Activated T-cell treated with anti-CD3 and anti-CD28 coated beads for 1 hour (primary cell): ENCODE measurements at regions not wholly inside any gene's neighbourhood (a gene's known extent, or its start where the extent isn't known, plus 50 kb on each side); places are given as distances from the start of the nearest gene placed in this dataset.

ENCODE experiments used
- DNase-seq: peaks from one replicate; pipeline ENCODE4 v3.0.0-alpha.2; 2020; ENCODE audit warnings: low read depth

- DNase-seq = no peak
Measured at GRCh38 chr2:18182861-18183260, 304.4 kb downstream of the KCNS3 start.

GRCh38 chr2:18180912-18181311 is 302.4 kb downstream of the KCNS3 start:
- DNase-seq = no peak

- DNase-seq = no peak
Measured at GRCh38 chr2:18180031-18180610, 301.7 kb downstream of the KCNS3 start.

GRCh38 chr2:18178736-18179349 is 300.4 kb downstream of the KCNS3 start:
- peak; percentile 2 for DNase-seq

- DNase-seq = no peak
Measured at GRCh38 chr2:18176679-18177215, 298.3 kb downstream of the KCNS3 start.

- no peak for DNase-seq
Measured at GRCh38 chr2:18172607-18173006, 294.1 kb downstream of the KCNS3 start.

GRCh38 chr2:18171191-18172139 is 293.0 kb downstream of the KCNS3 start:
- no peak for DNase-seq

- DNase-seq = no peak
Measured at GRCh38 chr2:18170642-18171041, 292.2 kb downstream of the KCNS3 start.

GRCh38 chr2:18169893-18170175 is 291.4 kb downstream of the KCNS3 start:
- DNase-seq = no peak

GRCh38 chr2:18169121-18169892 is 290.8 kb downstream of the KCNS3 start:
- no peak for DNase-seq

GRCh38 chr2:18167871-18168270 is 289.4 kb downstream of the KCNS3 start:
- no peak for DNase-seq

GRCh38 chr2:18161681-18162080 is 283.2 kb downstream of the KCNS3 start:
- no peak for DNase-seq

GRCh38 chr2:18159896-18160295 is 281.4 kb downstream of the KCNS3 start:
- DNase-seq = no peak

GRCh38 chr2:18156421-18156820 is 278.0 kb downstream of the KCNS3 start:
- no peak for DNase-seq

GRCh38 chr2:18156002-18156401 is 277.5 kb downstream of the KCNS3 start:
- no peak for DNase-seq

GRCh38 chr2:18154812-18155211 is 276.3 kb downstream of the KCNS3 start:
- DNase-seq = no peak

- no peak for DNase-seq
Measured at GRCh38 chr2:18154259-18154658, 275.8 kb downstream of the KCNS3 start.

GRCh38 chr2:18153741-18154140 is 275.3 kb downstream of the KCNS3 start:
- no peak for DNase-seq

- no peak for DNase-seq
Measured at GRCh38 chr2:18151237-18151636, 272.8 kb downstream of the KCNS3 start.

GRCh38 chr2:18149660-18150246 is 271.3 kb downstream of the KCNS3 start:
- no peak for DNase-seq

- DNase-seq = no peak
Measured at GRCh38 chr2:18136881-18137475, 258.5 kb downstream of the KCNS3 start.
